Progenitor cell of endocrine pancreas (in vitro differentiated cells): ENCODE measurements at regions not wholly inside any gene's neighbourhood (a gene's known extent, or its start where the extent isn't known, plus 50 kb on each side); places are given as distances from the start of the nearest gene placed in this dataset.

Experiments
- DNase-seq: peaks from one replicate; pipeline ENCODE4 v3.0.0; 2021; ENCODE audit warnings: low spot score; ENCODE audit not compliant: unreplicated experiment
- H3K27ac Mint-ChIP-seq: 2 replicates; pipeline ENCODE4 v1.8.0; 2021; ENCODE audit warnings: mild to moderate bottlenecking, moderate library complexity, mixed read lengths
- H3K27me3 Mint-ChIP-seq: 2 replicates; pipeline ENCODE4 v1.8.0; 2021; ENCODE audit warnings: mixed read lengths
- H3K36me3 Mint-ChIP-seq: 2 replicates; pipeline ENCODE4 v1.8.0; 2022; ENCODE audit warnings: mixed read lengths; ENCODE audit not compliant: insufficient read depth
- H3K4me1 Mint-ChIP-seq: 2 replicates; pipeline ENCODE4 v1.8.0; 2021; ENCODE audit warnings: low read depth, mixed read lengths
- H3K4me3 Mint-ChIP-seq: 2 replicates; pipeline ENCODE4 v1.8.0; 2021; ENCODE audit warnings: low read depth, mild to moderate bottlenecking, moderate library complexity, mixed read lengths
- H3K9me3 Mint-ChIP-seq: 2 replicates; pipeline ENCODE4 v1.8.0; 2021; ENCODE audit warnings: low read depth, mixed read lengths
- CTCF ChIP-seq: fragments of 200-600 bp; sonication (generic); IDR thresholded peaks from one replicate; pipeline ENCODE4 v1.5.0; 2021; ENCODE audit warnings: antibody characterized with exemption, mild to moderate bottlenecking; ENCODE audit not compliant: unreplicated experiment

DNA sequence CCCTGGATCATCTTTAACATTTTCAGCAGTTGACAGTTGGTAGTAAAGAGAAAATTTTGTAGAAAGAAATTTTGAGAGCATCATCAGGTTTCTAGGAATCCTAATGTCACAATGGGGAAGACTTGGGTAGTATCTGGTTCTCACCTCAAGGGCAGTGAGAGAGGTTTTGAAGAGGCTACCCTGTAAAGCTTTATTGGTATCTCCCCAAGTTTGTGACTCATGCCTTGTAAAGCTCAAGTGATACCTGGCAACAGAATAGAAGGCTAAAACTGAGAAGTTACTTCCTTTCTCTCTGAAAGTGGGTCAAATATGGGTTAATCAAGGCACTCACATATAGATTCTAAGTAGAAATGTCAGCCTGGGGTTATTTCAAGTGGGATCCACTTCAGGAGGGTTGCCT, 196.4 kb downstream of the SUCNR1 start:
- Mint-ChIP-seq H3K4me3 (no peak overlapping the region), H3K27ac (no peak overlapping the region), H3K4me1 (no peaks in the 10 kb centered on the region), H3K36me3 (no peaks in the 10 kb centered on the region), H3K9me3 (no peaks in the 10 kb centered on the region), H3K27me3 (no peaks in the 10 kb centered on the region)
- TF ChIP-seq CTCF: no peak
- DNase-seq: no peak

GRCh38 chr3:152071315-152071714, 197.4 kb upstream of the MBNL1 start:
- TF ChIP-seq CTCF: no peak
- no peaks in the 10 kb centered on the region for H3K4me1 Mint-ChIP-seq
- H3K27ac Mint-ChIP-seq: no peak overlapping the region
- no peak for DNase-seq
- no peaks in the 10 kb centered on the region for H3K9me3 Mint-ChIP-seq
- no peaks in the 10 kb centered on the region for H3K36me3 Mint-ChIP-seq
- no peak overlapping the region for H3K4me3 Mint-ChIP-seq
- no peaks in the 10 kb centered on the region for H3K27me3 Mint-ChIP-seq

DNA sequence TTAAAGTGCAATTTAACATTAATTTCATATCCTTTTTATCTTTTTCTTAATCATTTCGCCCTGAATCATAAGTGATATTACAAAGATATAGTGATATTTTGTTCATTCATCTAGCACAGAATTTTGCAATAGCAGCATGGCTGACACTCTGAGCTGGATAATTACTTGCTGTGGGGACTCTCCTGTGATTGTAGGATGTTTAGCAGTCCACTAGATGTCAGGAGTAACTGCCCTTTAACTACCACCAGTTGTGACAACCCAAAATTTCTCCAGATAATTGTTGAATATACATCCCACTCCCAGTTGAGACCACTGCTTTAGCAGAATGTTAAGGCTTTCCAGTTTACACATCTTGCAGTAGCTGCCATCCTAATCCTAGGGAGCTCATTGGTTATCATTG, 196.8 kb upstream of the MBNL1 start:
- H3K9me3 Mint-ChIP-seq: no peaks in the 10 kb centered on the region
- H3K27me3 Mint-ChIP-seq: no peaks in the 10 kb centered on the region
- no peaks in the 10 kb centered on the region for H3K4me1 Mint-ChIP-seq
- no peaks in the 10 kb centered on the region for H3K36me3 Mint-ChIP-seq
- H3K4me3 Mint-ChIP-seq: no peak overlapping the region
- H3K27ac Mint-ChIP-seq: no peak overlapping the region
- peak; percentile 45 for TF ChIP-seq CTCF
- no peak for DNase-seq

- H3K4me3 Mint-ChIP-seq: no peak overlapping the region
- no peaks in the 10 kb centered on the region for H3K27me3 Mint-ChIP-seq
- DNase-seq: no peak
- H3K36me3 Mint-ChIP-seq: no peaks in the 10 kb centered on the region
- no peaks in the 10 kb centered on the region for H3K9me3 Mint-ChIP-seq
- TF ChIP-seq CTCF: no peak
- H3K27ac Mint-ChIP-seq: no peak overlapping the region
- H3K4me1 Mint-ChIP-seq: no peaks in the 10 kb centered on the region
Observed at GRCh38 chr3:152073267-152073666, 195.5 kb upstream of the MBNL1 start.

GRCh38 chr3:152076148-152076547, 192.6 kb upstream of the MBNL1 start:
- no peaks in the 10 kb centered on the region for H3K9me3 Mint-ChIP-seq
- H3K4me3 Mint-ChIP-seq: no peak overlapping the region
- no peaks in the 10 kb centered on the region for H3K4me1 Mint-ChIP-seq
- no peak for TF ChIP-seq CTCF
- H3K27me3 Mint-ChIP-seq: no peaks in the 10 kb centered on the region
- H3K36me3 Mint-ChIP-seq: no peaks in the 10 kb centered on the region
- no peak for DNase-seq
- H3K27ac Mint-ChIP-seq: no peak overlapping the region

- Mint-ChIP-seq H3K4me1 (no peaks in the 10 kb centered on the region), H3K27me3 (no peaks in the 10 kb centered on the region), H3K4me3 (no peak overlapping the region), H3K27ac (no peak overlapping the region), H3K9me3 (no peaks in the 10 kb centered on the region), H3K36me3 (no peaks in the 10 kb centered on the region)
- no peak for TF ChIP-seq CTCF
- no peak for DNase-seq
Observed at GRCh38 chr3:152079980-152080379, 188.7 kb upstream of the MBNL1 start.
